OCI-LY7 (cell line): ENCODE measurements at regions not wholly inside any gene's neighbourhood (a gene's known extent, or its start where the extent isn't known, plus 50 kb on each side); places are given as distances from the start of the nearest gene placed in this dataset.

Experiments used
- BruUV-seq: library from RNA; stranded (reverse); fragments of 400-500 nt; replicated peaks from 2 replicates; lab custom pipeline; 2021; lab: Mats Ljungman, UMichigan
- CTCF ChIA-PET: fragments of 300-600 bp; sonication (Branson Sonifier 250); formaldehyde crosslinking; loops from one replicate; lab custom pipeline; 2022; ENCODE audit warnings: antibody characterized with exemption; ENCODE audit not compliant: unreplicated experiment; lab: Charles Lee
- POLR2A ChIA-PET: fragments of 300-600 bp; sonication (Branson Sonifier 250); formaldehyde crosslinking; loops from one replicate; lab custom pipeline; 2022; ENCODE audit warnings: antibody characterized with exemption; lab: Charles Lee
- DNase-seq: peaks from one replicate; pipeline ENCODE4 v3.0.0-alpha.2; 2015; ENCODE audit warnings: low spot score
- H2AFZ ChIP-seq: fragments of 200-600 bp; sonication (generic), shearing (Covaris generic); 2 replicates; pipeline ENCODE4 v1.6.1; 2014; ENCODE audit warnings: mild to moderate bottlenecking, antibody characterized with exemption, low read length, moderate library complexity
- H3K27ac ChIP-seq: fragments of 200-600 bp; sonication (generic); 2 replicates; pipeline ENCODE4 v1.5.1; 2014; ENCODE audit warnings: mixed run types, low read depth, mild to moderate bottlenecking, moderate library complexity, low read length, inconsistent platforms; ENCODE audit not compliant: poor library complexity, severe bottlenecking
- H3K36me3 ChIP-seq: fragments of 200-600 bp; sonication (generic); 2 replicates; pipeline ENCODE4 v1.6.1; 2014; ENCODE audit warnings: mild to moderate bottlenecking, antibody characterized with exemption, low read length, moderate library complexity, mixed read lengths; ENCODE audit not compliant: insufficient read depth
- H3K4me1 ChIP-seq: fragments of 200-600 bp; sonication (generic); 2 replicates; pipeline ENCODE4 v1.5.1; 2014; ENCODE audit warnings: mild to moderate bottlenecking, low read length; ENCODE audit not compliant: insufficient read depth, poor library complexity, severe bottlenecking
- H3K4me2 ChIP-seq: fragments of 200-600 bp; sonication (generic); 2 replicates; pipeline ENCODE4 v1.6.1; 2014; ENCODE audit warnings: mild to moderate bottlenecking, low read length
- H3K4me3 ChIP-seq: fragments of 200-600 bp; sonication (generic); 2 replicates; pipeline ENCODE4 v1.5.1; 2014; ENCODE audit warnings: mild to moderate bottlenecking, low read depth, low read length; ENCODE audit not compliant: poor library complexity, severe bottlenecking
- H3K79me2 ChIP-seq: fragments of 200-600 bp; sonication (generic); 2 replicates; pipeline ENCODE4 v1.6.1; 2016; ENCODE audit warnings: low read depth, mild to moderate bottlenecking, low read length, moderate library complexity, mixed read lengths; ENCODE audit not compliant: insufficient read depth
- H3K9me2 ChIP-seq: fragments of 200-600 bp; sonication (generic); 2 replicates; pipeline ENCODE4 v1.6.1; 2016; ENCODE audit warnings: mild to moderate bottlenecking, low read length, mixed read lengths; ENCODE audit not compliant: insufficient read depth
- H3K9me3 ChIP-seq: fragments of 200-600 bp; sonication (generic); 2 replicates; pipeline ENCODE4 v1.6.1; 2014; ENCODE audit warnings: mild to moderate bottlenecking, mixed run types, low read length, mixed read lengths
- H4K20me1 ChIP-seq: fragments of 200-600 bp; sonication (generic); 2 replicates; pipeline ENCODE4 v1.6.1; 2014; ENCODE audit warnings: mild to moderate bottlenecking, antibody characterized with exemption, low read length, moderate library complexity, mixed read lengths; ENCODE audit not compliant: insufficient read depth
- CTCF ChIP-seq: fragments of 200-600 bp; sonication (generic); conservative IDR thresholded peaks from 2 replicates; pipeline ENCODE4 v1.5.1; 2014; ENCODE audit warnings: mild to moderate bottlenecking, antibody characterized with exemption, low read length, moderate library complexity, mixed read lengths
- EZH2phosphoT487 ChIP-seq: fragments of 200-600 bp; sonication (generic); IDR thresholded peaks from 2 replicates; pipeline ENCODE4 v1.6.1; 2018; ENCODE audit warnings: low read depth, borderline replicate concordance, mild to moderate bottlenecking, mixed run types, antibody characterized with exemption, low read length, moderate library complexity, mixed read lengths
- intact Hi-C: fragments of 100-400 bp; cut with micrococcal nuclease; formaldehyde crosslinking; loops from one replicate; pipeline ENCODE4 v1.10.0; 2022; ENCODE audit not compliant: unreplicated experiment

- Histone ChIP-seq H3K9me3 (no peaks in the 10 kb centered on the region), H3K9me2 (no peaks in the 10 kb centered on the region), H3K36me3 (no peaks in the 10 kb centered on the region), H3K79me2 (no peaks in the 10 kb centered on the region), H3K4me3 (no peak overlapping the region), H3K4me2 (no peak overlapping the region), H4K20me1 (no peaks in the 10 kb centered on the region), H3K27ac (no peak overlapping the region), H3K4me1 (no peaks in the 10 kb centered on the region), H2AFZ (no peak overlapping the region)
- no TSS peak for BruUV-seq
- no peak for DNase-seq
- ChIA-PET POLR2A (no interaction called here), CTCF (no interaction called here)
- intact Hi-C loops: no loop called here
- TF ChIP-seq CTCF (no peak), EZH2phosphoT487 (no peak)
Measured at GRCh38 chr16:35173295-35173694, 1713.9 kb downstream of the TP53TG3F start.

GRCh38 chr16:35174016-35174415, 1714.6 kb downstream of the TP53TG3F start:
- Histone ChIP-seq H3K4me1 (no peaks in the 10 kb centered on the region), H3K4me3 (no peak overlapping the region), H3K9me3 (no peaks in the 10 kb centered on the region), H3K9me2 (no peaks in the 10 kb centered on the region), H3K36me3 (no peaks in the 10 kb centered on the region), H3K4me2 (no peak overlapping the region), H4K20me1 (no peaks in the 10 kb centered on the region), H3K79me2 (no peaks in the 10 kb centered on the region), H2AFZ (no peak overlapping the region), H3K27ac (no peak overlapping the region)
- no peak for DNase-seq
- ChIA-PET CTCF (no interaction called here), POLR2A (no interaction called here)
- no TSS peak for BruUV-seq
- intact Hi-C loops: no loop called here
- TF ChIP-seq CTCF (no peak), EZH2phosphoT487 (no peak)

GRCh38 chr16:35176449-35176848, 1717.0 kb downstream of the TP53TG3F start:
- no TSS peak for BruUV-seq
- ChIA-PET POLR2A (no interaction called here), CTCF (no interaction called here)
- H3K4me2 ChIP-seq: no peak overlapping the region
- no peak overlapping the region for H2AFZ ChIP-seq
- H3K4me3 ChIP-seq: no peak overlapping the region
- no peaks in the 10 kb centered on the region for H3K4me1 ChIP-seq
- no peaks in the 10 kb centered on the region for H3K79me2 ChIP-seq
- H3K9me2 ChIP-seq: no peaks in the 10 kb centered on the region
- DNase-seq: no peak
- no peak overlapping the region for H3K27ac ChIP-seq
- intact Hi-C loops: no loop called here
- TF ChIP-seq EZH2phosphoT487: no peak
- TF ChIP-seq CTCF: no peak
- H3K9me3 ChIP-seq: no peaks in the 10 kb centered on the region
- no peaks in the 10 kb centered on the region for H3K36me3 ChIP-seq
- H4K20me1 ChIP-seq: no peaks in the 10 kb centered on the region
